PC-3 (cell line): ENCODE measurements at regions not wholly inside any gene's neighbourhood (a gene's known extent, or its start where the extent isn't known, plus 50 kb on each side); places are given as distances from the start of the nearest gene placed in this dataset.

Experiments used
- CTCF ChIP-seq: fragments of 300-600 bp; sonication (generic); conservative IDR thresholded peaks from 2 replicates; pipeline ENCODE4 v1.5.1; 2017; ENCODE audit warnings: antibody characterized with exemption, low read depth, mild to moderate bottlenecking, low read length
- EZH2 ChIP-seq: fragments of 300-600 bp; sonication (generic); IDR thresholded peaks from one replicate; pipeline ENCODE4 v1.6.1; 2017; ENCODE audit warnings: antibody characterized with exemption, mild to moderate bottlenecking, low read length; ENCODE audit not compliant: unreplicated experiment
- EZH2phosphoT487 ChIP-seq: fragments of 300-600 bp; sonication (generic); IDR thresholded peaks from 2 replicates; pipeline ENCODE4 v1.6.1; 2018; ENCODE audit warnings: mild to moderate bottlenecking, antibody characterized with exemption, low read length, borderline replicate concordance

DNA sequence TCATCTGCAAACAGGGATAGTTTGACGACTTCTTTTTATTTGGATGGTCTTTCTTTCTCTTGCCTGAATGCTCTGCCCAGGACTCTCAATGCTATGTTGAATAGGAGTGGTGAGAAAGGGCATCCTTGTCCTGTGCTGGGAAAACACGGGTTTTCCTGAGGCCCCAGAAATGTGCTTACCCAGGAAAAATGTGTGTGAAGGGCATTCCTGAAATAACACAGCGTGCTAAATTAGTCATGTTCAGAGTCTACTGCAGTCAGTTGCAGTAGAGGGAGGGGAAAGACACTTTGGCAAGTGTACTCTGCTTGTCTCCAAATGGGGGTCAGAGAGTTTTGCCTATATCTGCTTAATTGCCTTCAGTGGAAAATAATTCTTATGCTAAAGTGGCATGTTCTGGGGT lies 153.9 kb downstream of the CCNG2 start:
- TF ChIP-seq EZH2 (no peak), CTCF (no peak), EZH2phosphoT487 (no peak)
